ENCODE measurements at regions not wholly inside any gene's neighbourhood (a gene's known extent, or its start where the extent isn't known, plus 50 kb on each side); places are given as distances from the start of the nearest gene placed in this dataset.

- DNase-seq (ENCODE audit: low spot score), result no peak
These were observed 247.5 kb downstream of the MBNL1 start for GRCh38 chr3:152516216-152516615.

DNA sequence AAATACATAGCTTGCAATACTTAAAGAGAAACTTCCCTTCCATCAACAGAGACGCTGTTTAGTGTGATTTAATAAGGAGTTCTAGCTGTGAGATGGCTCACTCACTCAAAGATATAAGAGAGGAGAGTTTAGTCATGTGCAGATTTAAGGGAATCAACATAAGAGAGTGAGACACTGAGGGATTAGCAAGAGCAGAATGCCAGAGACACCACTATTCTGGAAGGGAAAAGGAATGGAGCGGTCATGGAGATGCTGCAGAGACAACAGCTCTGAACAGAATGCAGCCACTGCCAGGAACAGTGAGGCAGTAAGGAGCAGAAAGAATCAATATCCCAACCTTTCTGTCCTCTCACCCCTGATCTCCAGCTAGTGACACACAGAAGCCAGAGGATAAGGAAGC, 248.8 kb downstream of the MBNL1 start:
- no peak for DNase-seq (ENCODE audit: low spot score)

DNA sequence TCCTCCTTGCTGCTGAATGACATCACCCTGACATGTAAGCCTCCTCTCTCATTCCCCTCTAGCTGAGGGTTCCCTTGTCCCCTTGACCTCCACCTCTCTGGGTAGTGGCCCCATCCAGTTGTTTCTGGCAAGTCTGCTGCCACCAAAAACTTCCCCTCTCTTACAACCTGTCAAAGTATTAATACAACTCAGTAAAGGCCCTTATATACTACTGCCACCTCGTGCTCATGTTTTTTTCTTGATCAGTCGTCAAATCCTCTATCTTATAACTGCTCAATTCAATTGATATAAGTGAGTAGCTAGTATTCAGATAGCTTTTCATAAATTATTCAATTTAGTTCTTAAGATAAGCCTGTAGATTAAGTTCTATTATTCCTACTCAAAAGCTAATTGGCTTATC, 249.6 kb downstream of the MBNL1 start:
- DNase-seq (ENCODE audit: low spot score), result no peak

DNA sequence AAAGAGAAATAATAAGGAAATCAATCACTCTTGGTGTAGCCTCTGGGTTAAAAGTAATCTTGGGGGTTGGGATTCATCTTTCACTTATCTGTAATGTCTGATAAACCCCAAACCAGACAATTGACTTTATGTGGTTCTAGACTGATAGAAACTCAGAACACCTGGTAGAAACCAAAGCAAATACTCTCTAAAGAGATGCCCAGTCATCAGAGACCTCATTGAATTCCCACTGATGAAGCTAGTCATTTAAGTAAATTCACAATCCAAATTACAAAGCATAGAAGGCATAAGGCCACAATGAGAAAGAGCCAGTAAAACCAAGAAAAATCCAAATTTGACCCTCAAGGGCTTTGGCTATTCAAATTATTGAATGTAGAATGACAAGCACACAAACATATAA, 250.6 kb downstream of the MBNL1 start:
- no peak for DNase-seq (ENCODE audit: low spot score)

- DNase-seq (ENCODE audit: low spot score), result no peak
These were observed 253.3 kb downstream of the MBNL1 start for GRCh38 chr3:152522036-152522435.

GRCh38 chr3:152524198-152525140, 255.7 kb downstream of the MBNL1 start:
- peak; percentile 23 for DNase-seq (ENCODE audit: low spot score)

DNA sequence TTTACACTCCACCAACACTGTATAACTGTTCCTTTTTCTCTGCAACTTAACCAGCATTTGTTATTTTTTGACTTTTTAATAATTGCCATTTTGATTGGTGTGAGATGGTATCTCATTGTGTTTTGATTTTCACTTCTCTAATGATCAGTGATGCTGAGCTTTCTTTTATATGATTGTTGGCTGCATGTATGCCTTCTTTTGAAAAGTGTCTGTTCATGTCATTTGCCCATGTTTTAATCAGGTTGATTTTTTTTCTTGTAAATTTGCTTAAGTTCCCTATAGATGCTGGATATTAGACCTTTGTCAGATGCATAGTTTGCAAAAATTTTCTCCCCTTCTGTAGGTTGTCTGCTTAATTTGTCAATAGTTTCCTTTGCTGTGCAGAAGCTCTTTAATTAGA, 263.0 kb downstream of the MBNL1 start:
- DNase-seq (ENCODE audit: low spot score), result no peak

DNA sequence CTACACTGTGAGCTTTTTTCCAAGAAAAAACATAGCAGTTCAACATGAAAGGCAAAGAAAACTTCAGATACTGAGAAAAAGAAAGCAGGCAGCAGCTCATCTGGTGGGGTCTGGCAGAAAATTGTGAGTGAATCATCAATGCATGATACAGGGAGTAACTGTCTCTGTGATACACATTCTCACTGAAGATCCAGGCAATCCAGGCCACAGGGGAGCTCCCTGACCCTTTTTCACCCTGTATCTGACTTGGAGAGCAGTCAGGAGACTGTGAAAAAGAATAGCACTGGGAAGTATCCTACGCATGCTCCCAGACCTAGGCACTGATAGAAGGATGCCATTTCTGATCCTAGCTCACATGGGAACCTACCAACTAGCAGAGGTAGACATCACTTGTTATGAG, 269.8 kb downstream of the MBNL1 start:
- no peak for DNase-seq (ENCODE audit: low spot score)

DNA sequence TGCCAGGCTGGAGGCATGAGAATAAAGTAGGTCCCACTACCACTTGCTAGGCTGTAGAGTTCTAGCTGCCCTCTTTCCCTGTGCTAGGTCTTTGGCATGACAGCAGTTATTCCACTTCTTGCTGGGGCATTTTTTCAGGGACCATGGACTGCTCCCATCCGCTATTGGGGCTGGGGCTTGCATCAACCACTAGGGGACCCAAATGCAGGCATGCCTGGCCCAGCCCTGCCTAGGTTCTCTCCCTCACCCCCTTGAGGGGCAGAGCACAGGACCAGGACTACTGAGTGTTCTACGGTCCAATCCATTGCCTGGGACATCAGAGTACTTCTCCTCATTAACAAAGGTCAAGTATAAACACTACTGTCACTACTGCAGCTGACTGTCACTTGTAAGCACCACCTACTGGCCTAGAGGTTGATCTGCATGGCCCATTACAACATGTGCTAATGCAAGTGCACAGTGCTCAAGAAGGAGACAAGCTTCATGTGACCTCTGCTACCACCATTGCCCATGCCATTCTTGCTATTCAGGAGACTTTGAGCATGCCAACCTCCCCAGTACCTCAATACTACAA, 270.5 kb downstream of the MBNL1 start:
- DNase-seq (ENCODE audit: low spot score), result no peak

DNA sequence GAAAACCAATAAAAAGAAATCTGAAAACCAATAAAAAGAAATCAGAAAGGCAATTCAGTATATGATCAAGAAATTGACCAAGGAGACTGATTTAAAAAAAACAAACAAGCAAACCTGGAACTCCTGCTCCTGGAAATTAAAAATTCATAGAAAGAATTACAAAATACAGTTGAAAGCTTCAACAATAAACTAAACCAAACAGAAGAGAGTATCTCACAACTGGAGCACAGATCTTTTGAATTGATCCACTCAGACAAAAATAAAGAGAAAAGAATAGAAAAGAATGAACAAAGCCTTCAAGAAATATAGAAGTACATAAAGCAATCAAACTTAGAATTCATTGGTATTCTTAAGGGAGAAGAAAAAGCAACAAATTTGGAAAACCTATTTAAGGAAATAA, 271.4 kb downstream of the MBNL1 start:
- DNase-seq (ENCODE audit: low spot score), result no peak

DNA sequence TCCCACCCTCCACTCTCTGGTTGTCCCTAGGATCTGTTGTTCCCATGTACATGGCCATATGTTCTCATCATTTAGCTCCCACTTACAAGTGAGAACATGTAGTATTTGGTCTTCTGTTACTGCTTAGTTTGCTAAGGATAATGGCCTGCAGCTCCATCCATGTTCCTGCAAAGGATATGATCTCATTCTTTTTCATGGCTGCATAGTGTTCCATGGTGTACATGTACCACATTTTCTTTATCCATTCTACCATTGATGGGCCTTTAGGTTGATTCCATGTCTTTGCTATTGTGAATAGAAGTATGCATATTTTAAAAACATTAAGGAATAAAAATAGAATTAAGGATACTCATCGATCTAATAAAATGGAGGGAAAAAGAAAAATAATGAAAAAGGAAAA, 278.4 kb downstream of the MBNL1 start:
- DNase-seq (ENCODE audit: low spot score), result no peak

DNA sequence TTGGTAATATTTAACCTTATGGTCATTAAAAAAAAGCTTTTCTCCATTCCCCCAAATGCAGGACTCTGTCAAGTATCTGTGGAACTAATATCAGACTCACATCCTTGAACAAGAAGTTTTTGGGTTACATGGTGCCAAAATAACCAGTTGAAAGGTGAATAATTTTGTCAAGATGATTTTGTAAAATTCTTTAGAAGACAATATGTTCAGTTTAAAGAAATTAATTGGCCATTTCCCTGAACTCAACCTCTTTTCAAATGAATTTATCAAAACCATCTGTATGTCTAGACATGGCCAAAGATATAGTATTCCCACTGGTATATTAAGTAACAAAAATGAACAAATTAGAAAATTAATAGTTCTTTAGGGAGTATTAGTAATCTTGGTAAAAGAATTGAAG, 280.5 kb downstream of the MBNL1 start:
- no peak for DNase-seq (ENCODE audit: low spot score)

GRCh38 chr3:152550284-152550683, 281.6 kb downstream of the MBNL1 start:
- no peak for DNase-seq (ENCODE audit: low spot score)

- DNase-seq (ENCODE audit: low spot score), result no peak
These were observed 280.0 kb upstream of the P2RY1 start for GRCh38 chr3:152554980-152555379.

DNA sequence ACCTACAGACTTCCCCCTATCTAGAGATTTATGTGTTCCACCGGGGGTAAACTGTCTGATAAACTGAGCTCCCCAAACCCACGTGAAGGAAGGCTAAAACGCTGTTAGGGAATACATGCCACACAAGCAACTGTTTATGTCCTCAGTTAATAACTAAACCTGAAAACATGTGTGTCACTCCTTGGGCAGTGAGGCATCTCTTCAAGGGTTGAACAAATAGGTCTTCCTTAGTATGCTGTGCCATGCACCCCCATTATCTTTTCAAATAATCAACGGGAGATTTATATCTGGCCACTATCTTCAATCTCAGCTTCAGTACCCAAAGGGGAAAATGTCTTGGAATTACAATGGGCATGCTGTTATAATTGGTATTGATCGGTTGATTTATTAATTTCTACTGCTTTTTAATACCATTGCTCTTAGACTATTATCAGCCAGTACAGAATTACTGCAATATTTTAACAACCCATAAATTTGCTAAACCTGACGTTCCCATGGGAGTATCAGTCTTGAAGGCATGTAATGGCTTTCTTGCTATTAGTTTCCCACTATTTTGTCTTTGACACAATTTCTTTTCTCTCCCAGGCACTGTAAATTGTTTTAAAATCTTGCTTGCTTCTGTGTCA, 279.2 kb upstream of the P2RY1 start:
- no peak for DNase-seq (ENCODE audit: low spot score)

DNA sequence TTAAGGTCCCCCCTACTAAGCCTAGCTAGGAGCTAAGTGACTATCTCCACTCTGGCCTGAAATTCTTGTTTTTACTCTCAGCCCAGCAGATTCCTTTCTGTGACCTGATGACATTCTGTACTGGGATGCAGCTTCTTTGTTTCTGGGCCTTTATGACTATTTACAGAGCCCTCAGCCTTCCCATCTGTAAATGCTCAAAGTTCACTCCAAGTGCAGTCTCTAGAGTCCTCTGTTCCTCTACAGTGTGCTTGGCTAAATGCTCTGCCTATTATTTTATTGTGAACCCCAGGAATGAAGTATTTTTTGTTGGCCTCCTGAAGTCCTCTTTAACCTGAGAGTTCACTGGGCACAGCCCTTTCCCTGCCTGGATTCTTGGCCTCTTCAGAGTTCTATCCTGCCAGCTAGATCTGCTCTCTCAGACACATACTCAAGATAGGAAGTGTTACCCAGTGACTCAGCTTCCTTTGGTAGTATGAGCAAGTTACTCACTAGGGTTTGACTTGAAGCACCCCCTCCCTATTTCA, 278.1 kb upstream of the P2RY1 start:
- DNase-seq (ENCODE audit: low spot score), result peak; percentile 10

- DNase-seq (ENCODE audit: low spot score), result no peak
These were observed 277.5 kb upstream of the P2RY1 start for GRCh38 chr3:152557302-152557999.

DNA sequence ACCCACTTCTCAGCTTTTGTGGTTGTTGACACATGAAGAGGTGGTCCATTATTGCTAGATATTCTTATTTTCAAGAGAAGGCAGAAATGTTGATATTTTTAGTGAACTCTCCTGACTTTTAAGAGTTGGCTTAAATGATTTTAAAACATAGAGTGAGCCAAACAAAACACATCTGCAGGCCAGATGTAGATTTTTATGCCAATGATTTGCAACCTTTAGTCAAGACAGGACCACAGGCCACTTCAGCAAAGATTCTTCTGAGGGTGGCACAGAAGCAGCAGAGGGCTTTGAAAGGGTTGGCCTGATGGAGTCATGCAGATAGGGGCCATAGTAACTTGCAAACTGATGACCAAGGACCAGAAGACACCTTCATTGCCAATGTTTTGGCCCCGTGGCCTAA, 276.5 kb upstream of the P2RY1 start:
- no peak for DNase-seq (ENCODE audit: low spot score)

DNA sequence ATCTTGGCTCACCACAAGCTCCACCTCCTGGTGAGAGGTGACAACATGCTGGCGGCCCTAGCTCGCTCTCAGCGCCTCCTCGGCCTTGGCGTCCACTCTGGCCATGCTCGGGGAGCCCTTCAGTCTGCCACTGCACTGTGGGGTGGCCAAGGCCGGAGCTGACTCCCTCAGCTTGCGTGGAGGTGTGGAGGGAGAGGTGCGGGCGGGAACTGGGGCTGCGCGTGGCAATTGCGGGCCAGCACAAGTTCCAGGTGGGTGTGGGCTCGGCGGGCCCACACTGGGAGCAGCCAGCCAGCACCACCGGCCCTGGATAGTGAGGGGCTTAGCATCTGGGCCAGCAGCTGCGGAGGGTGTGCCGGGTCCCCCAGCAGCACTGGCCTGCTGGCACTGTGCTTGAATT, 275.7 kb upstream of the P2RY1 start:
- DNase-seq (ENCODE audit: low spot score), result no peak

DNA sequence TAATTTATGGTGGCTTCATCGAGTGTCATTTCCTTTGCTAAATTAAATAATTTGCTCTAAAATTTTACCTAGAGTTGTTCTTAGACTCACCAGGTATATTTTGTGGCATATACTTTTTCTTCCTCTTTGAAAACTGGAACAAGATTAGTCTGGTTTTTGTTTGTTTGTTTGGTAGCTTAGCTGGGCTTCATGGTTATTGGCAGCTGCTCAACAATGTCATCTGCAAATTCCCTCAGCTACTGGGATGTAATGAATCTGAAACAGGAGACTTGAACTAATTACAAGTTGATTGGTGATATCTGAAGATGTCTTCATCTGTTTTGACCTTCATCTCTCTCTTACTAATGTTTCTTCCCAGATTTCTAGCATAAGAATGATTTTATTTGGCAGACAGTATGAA, 270.5 kb upstream of the P2RY1 start:
- DNase-seq (ENCODE audit: low spot score), result no peak

- peak; percentile 64 for DNase-seq (ENCODE audit: low spot score)
These were observed 260.4 kb upstream of the P2RY1 start for GRCh38 chr3:152574461-152575079.

- no peak for DNase-seq (ENCODE audit: low spot score)
These were observed 256.2 kb upstream of the P2RY1 start for GRCh38 chr3:152578769-152579168.

All from AG08395 (cell line).